ENCODE measurements at regions not wholly inside any gene's neighbourhood (a gene's known extent, or its start where the extent isn't known, plus 50 kb on each side); places are given as distances from the start of the nearest gene placed in this dataset.

DNA sequence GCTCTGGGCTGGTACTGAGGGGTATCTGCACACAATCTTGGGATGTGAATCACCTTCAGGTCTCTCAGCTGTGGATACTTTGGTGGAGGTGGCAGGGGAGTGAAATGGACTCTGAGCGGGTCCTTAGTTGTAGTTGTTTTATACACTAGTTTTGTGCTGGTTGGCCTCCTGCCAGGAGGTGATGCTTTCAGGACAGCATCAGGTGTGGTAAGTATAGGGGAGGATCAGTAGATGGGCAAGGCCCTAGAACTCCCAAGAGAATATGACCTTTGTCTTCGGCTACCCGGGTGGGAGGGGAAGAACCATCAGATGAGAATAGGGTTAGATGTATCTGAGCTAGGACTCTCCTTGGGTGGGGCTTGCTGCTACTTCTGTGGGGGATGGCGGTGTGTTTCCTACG is 2284.3 kb upstream of the PCDH20 start:
- H3K79me2 ChIP-seq (ENCODE audit: control insufficient read depth, insufficient read depth, low read length) = no peaks in the 10 kb centered on the region
- intact Hi-C loops (cut with micrococcal nuclease) (loop anchor here (2.0 kb wide), 1 partner anchor 71 kb away; no protein-coding TSS in a partner anchor), dilution Hi-C loops (cut with MboI; ENCODE audit: extremely low pct_ligation_motif_present, low sequenced_read_pairs) (no loop called here)
- no peaks in the 10 kb centered on the region for H3K4me1 ChIP-seq (ENCODE audit: control insufficient read depth, extremely low read depth, insufficient read depth, low read length)
- no peaks in the 10 kb centered on the region for H3K36me3 ChIP-seq (ENCODE audit: control insufficient read depth in 2 of 2, extremely low read depth in 1 of 2, insufficient read depth in 2 of 2, low read length in 2 of 2)
- BruUV-seq (replicated peaks) = no TSS peak
- FAIRE-seq (no peak), DNase-seq (ENCODE audit: low read depth, low spot score) (no peak)
- no peak overlapping the region for H3K4me2 ChIP-seq (ENCODE audit: insufficient read depth, low read length)
- ChIA-PET CTCF (no interaction called here), POLR2A (no interaction called here)
- no peak overlapping the region for H3K4me3 ChIP-seq (replicated peaks in 1 of 3; ENCODE audit: insufficient read depth in 1 of 3, low read depth in 1 of 3, low read length in 3 of 3)
- H3K9me1 ChIP-seq (replicated peaks; ENCODE audit: control insufficient read depth, extremely low read depth, insufficient read depth, low read length) = no peaks in the 10 kb centered on the region
- H3K9me3 ChIP-seq (replicated peaks; ENCODE audit: control insufficient read depth, insufficient read depth, low read length) = no peaks in the 10 kb centered on the region
- H3K27me3 ChIP-seq (ENCODE audit: control insufficient read depth in 2 of 2, insufficient read depth in 2 of 2, low read length in 2 of 2) = no peaks in the 10 kb centered on the region
- H3K9ac ChIP-seq (replicated peaks; ENCODE audit: extremely low read depth, insufficient read depth, low read length) = no peak overlapping the region
- no peak overlapping the region for H2AFZ ChIP-seq (ENCODE audit: low read depth, low read length)
- H4K20me1 ChIP-seq (replicated peaks; ENCODE audit: control insufficient read depth, extremely low read depth, insufficient read depth, low read length) = no peaks in the 10 kb centered on the region
- H3K27ac ChIP-seq (ENCODE audit: insufficient read depth, low read depth, low read length) = no peak overlapping the region
- TF ChIP-seq EZH2 (IDR thresholded peaks at IDR 0.05; ENCODE audit: borderline replicate concordance, low read depth, low read length, severe bottlenecking) (no peak), FOS (IDR thresholded peaks at IDR 0.05; ENCODE audit: borderline replicate concordance, insufficient read depth, low read length) (no peak), MYC (IDR thresholded peaks at IDR 0.05; ENCODE audit: low read depth, low read length) (no peak), CTCF (IDR thresholded peaks at IDR 0.05; ENCODE audit: extremely low read depth in 1 of 2, insufficient read depth in 1 of 2, low read depth in 1 of 2, low read length in 2 of 2) (no peak), MAX (IDR thresholded peaks at IDR 0.05; ENCODE audit: insufficient read depth, insufficient read length) (no peak), POLR2AphosphoS5 (IDR thresholded peaks at IDR 0.05; ENCODE audit: insufficient read depth, low read depth, low read length) (no peak), JUN (IDR thresholded peaks at IDR 0.05; ENCODE audit: borderline replicate concordance, insufficient read depth, insufficient read length, low read depth) (no peak), GATA2 (IDR thresholded peaks at IDR 0.05; ENCODE audit: insufficient read depth, insufficient read length, low read depth, low read length) (no peak), POLR2A (IDR thresholded peaks at IDR 0.05; ENCODE audit: low read depth, low read length) (no peak)

Data from endothelial cell of umbilical vein (primary cell).